ENCODE measurements at regions not wholly inside any gene's neighbourhood (a gene's known extent, or its start where the extent isn't known, plus 50 kb on each side); places are given as distances from the start of the nearest gene placed in this dataset.

- Histone ChIP-seq H3K27me3 (ENCODE audit: control insufficient read depth in 3 of 3, insufficient read depth in 3 of 3, low read depth in 1 of 3, low read length in 3 of 3) (no peaks in the 10 kb centered on the region), H2AK5ac (ENCODE audit: low read depth, low read length) (no peak overlapping the region), H2BK5ac (ENCODE audit: low read length) (no peak overlapping the region), H3K18ac (ENCODE audit: low read length) (no peak overlapping the region), H3K4me2 (ENCODE audit: insufficient read depth, low read length, poor library complexity, severe bottlenecking) (no peak overlapping the region), H2BK120ac (ENCODE audit: low read depth, low read length) (no peak overlapping the region), H3K23ac (ENCODE audit: low read depth, low read length, poor library complexity) (no peak overlapping the region), H3K9ac (ENCODE audit: low read depth, low read length, poor library complexity) (no peak overlapping the region), H4K8ac (ENCODE audit: low read depth, low read length) (no peak overlapping the region), H3K4me1 (ENCODE audit: control insufficient read depth in 2 of 2, insufficient read depth in 1 of 2, low read depth in 1 of 2, low read length in 2 of 2) (no peaks in the 10 kb centered on the region), H3K14ac (ENCODE audit: low read length) (no peak overlapping the region), H2BK12ac (ENCODE audit: low read length) (no peak overlapping the region), H3K79me1 (ENCODE audit: low read depth, low read length) (no peaks in the 10 kb centered on the region), H3K4me3 (ENCODE audit: low read length in 2 of 2) (no peak overlapping the region), H3K36me3 (replicated peaks in 1 of 2; ENCODE audit: control insufficient read depth in 2 of 2, insufficient read depth in 2 of 2, low read length in 2 of 2) (no peaks in the 10 kb centered on the region), H3K27ac (replicated peaks; ENCODE audit: low read length) (no peak overlapping the region), H2AFZ (ENCODE audit: low read length) (no peak overlapping the region), H3K4ac (ENCODE audit: low read length) (no peak overlapping the region), H4K91ac (ENCODE audit: low read depth, low read length, poor library complexity) (no peak overlapping the region), H3K9me3 (replicated peaks in 1 of 2; ENCODE audit: control insufficient read depth in 2 of 2, insufficient read depth in 1 of 2, low read depth in 1 of 2, low read length in 2 of 2) (no peaks in the 10 kb centered on the region), H2BK15ac (ENCODE audit: low read length) (no peak overlapping the region)
- DNase-seq (ENCODE audit: low spot score): no peak
- no CpG with 5 or more reads among the region's 3 CpGs for WGBS, 2 donors (ENCODE audit: extremely low coverage in 2 of 2, insufficient read length in 2 of 2, insufficient replicate concordance in 1 of 2)
These were observed 106.8 kb upstream of the GALNT5 start for GRCh38 chr2:157150747-157151146.

- WGBS, 2 donors (ENCODE audit: extremely low coverage in 2 of 2, insufficient read length in 2 of 2, insufficient replicate concordance in 1 of 2): no CpG with 5 or more reads among the region's 1 CpG
- H4K91ac ChIP-seq (ENCODE audit: low read depth, low read length, poor library complexity): no peak overlapping the region
- H3K9me3 ChIP-seq (replicated peaks in 1 of 2; ENCODE audit: control insufficient read depth in 2 of 2, insufficient read depth in 1 of 2, low read depth in 1 of 2, low read length in 2 of 2): no peaks in the 10 kb centered on the region
These were observed 105.1 kb upstream of the GALNT5 start for GRCh38 chr2:157152362-157152761.

GRCh38 chr2:157155992-157156391 lies 101.5 kb upstream of the GALNT5 start:
- Histone ChIP-seq H3K4ac (ENCODE audit: low read length) (no peak overlapping the region), H3K27me3 (ENCODE audit: control insufficient read depth in 3 of 3, insufficient read depth in 3 of 3, low read depth in 1 of 3, low read length in 3 of 3) (no peaks in the 10 kb centered on the region), H3K79me1 (ENCODE audit: low read depth, low read length) (no peaks in the 10 kb centered on the region), H3K23ac (ENCODE audit: low read depth, low read length, poor library complexity) (no peak overlapping the region), H2BK5ac (ENCODE audit: low read length) (no peak overlapping the region), H2BK15ac (ENCODE audit: low read length) (no peak overlapping the region), H3K4me3 (ENCODE audit: low read length in 2 of 2) (no peak overlapping the region), H2AK5ac (ENCODE audit: low read depth, low read length) (no peak overlapping the region), H4K91ac (ENCODE audit: low read depth, low read length, poor library complexity) (no peak overlapping the region), H4K8ac (ENCODE audit: low read depth, low read length) (no peak overlapping the region), H2AFZ (ENCODE audit: low read length) (no peak overlapping the region), H3K9me3 (replicated peaks in 1 of 2; ENCODE audit: control insufficient read depth in 2 of 2, insufficient read depth in 1 of 2, low read depth in 1 of 2, low read length in 2 of 2) (no peaks in the 10 kb centered on the region), H3K4me1 (ENCODE audit: control insufficient read depth in 2 of 2, insufficient read depth in 1 of 2, low read depth in 1 of 2, low read length in 2 of 2) (peaks cover 0 to 3% of the 10 kb centered on the region in 2 donors), H3K36me3 (replicated peaks in 1 of 2; ENCODE audit: control insufficient read depth in 2 of 2, insufficient read depth in 2 of 2, low read length in 2 of 2) (no peaks in the 10 kb centered on the region), H3K4me2 (ENCODE audit: insufficient read depth, low read length, poor library complexity, severe bottlenecking) (no peak overlapping the region), H3K18ac (ENCODE audit: low read length) (no peak overlapping the region), H3K14ac (ENCODE audit: low read length) (no peak overlapping the region), H3K9ac (ENCODE audit: low read depth, low read length, poor library complexity) (no peak overlapping the region), H2BK12ac (ENCODE audit: low read length) (no peak overlapping the region), H3K27ac (replicated peaks; ENCODE audit: low read length) (no peak overlapping the region), H2BK120ac (ENCODE audit: low read depth, low read length) (no peak overlapping the region)
- DNase-seq (ENCODE audit: low spot score): no peak
- no CpG with 5 or more reads among the region's 1 CpG for WGBS, 2 donors (ENCODE audit: extremely low coverage in 2 of 2, insufficient read length in 2 of 2, insufficient replicate concordance in 1 of 2)

More at GRCh38 chr2:157152362-157152761, 105.1 kb upstream of the GALNT5 start:
- no peak overlapping the region for H2AFZ ChIP-seq (ENCODE audit: low read length)
- H3K79me1 ChIP-seq (ENCODE audit: low read depth, low read length): no peaks in the 10 kb centered on the region
- H2BK12ac ChIP-seq (ENCODE audit: low read length): no peak overlapping the region
- H3K27ac ChIP-seq (replicated peaks; ENCODE audit: low read length): no peak overlapping the region
- no peak overlapping the region for H3K4me2 ChIP-seq (ENCODE audit: insufficient read depth, low read length, poor library complexity, severe bottlenecking)
- H2BK5ac ChIP-seq (ENCODE audit: low read length): no peak overlapping the region
- DNase-seq (ENCODE audit: low spot score): no peak
- no peak overlapping the region for H3K18ac ChIP-seq (ENCODE audit: low read length)
- H4K8ac ChIP-seq (ENCODE audit: low read depth, low read length): no peak overlapping the region
- H2BK15ac ChIP-seq (ENCODE audit: low read length): no peak overlapping the region
- no peaks in the 10 kb centered on the region for H3K36me3 ChIP-seq (replicated peaks in 1 of 2; ENCODE audit: control insufficient read depth in 2 of 2, insufficient read depth in 2 of 2, low read length in 2 of 2)
- no peak overlapping the region for H2BK120ac ChIP-seq (ENCODE audit: low read depth, low read length)
- H2AK5ac ChIP-seq (ENCODE audit: low read depth, low read length): no peak overlapping the region
- no peak overlapping the region for H3K4ac ChIP-seq (ENCODE audit: low read length)
- H3K14ac ChIP-seq (ENCODE audit: low read length): no peak overlapping the region
- no peaks in the 10 kb centered on the region for H3K4me1 ChIP-seq (ENCODE audit: control insufficient read depth in 2 of 2, insufficient read depth in 1 of 2, low read depth in 1 of 2, low read length in 2 of 2)
- H3K23ac ChIP-seq (ENCODE audit: low read depth, low read length, poor library complexity): no peak overlapping the region
- H3K27me3 ChIP-seq (ENCODE audit: control insufficient read depth in 3 of 3, insufficient read depth in 3 of 3, low read depth in 1 of 3, low read length in 3 of 3): no peaks in the 10 kb centered on the region
- no peak overlapping the region for H3K9ac ChIP-seq (ENCODE audit: low read depth, low read length, poor library complexity)
- H3K4me3 ChIP-seq (ENCODE audit: low read length in 2 of 2): no peak overlapping the region

- Histone ChIP-seq H2BK12ac (ENCODE audit: low read length) (no peak overlapping the region), H3K14ac (ENCODE audit: low read length) (no peak overlapping the region), H3K27me3 (ENCODE audit: control insufficient read depth in 3 of 3, insufficient read depth in 3 of 3, low read depth in 1 of 3, low read length in 3 of 3) (no peaks in the 10 kb centered on the region), H4K91ac (ENCODE audit: low read depth, low read length, poor library complexity) (no peak overlapping the region), H3K79me1 (ENCODE audit: low read depth, low read length) (no peaks in the 10 kb centered on the region), H3K4me3 (ENCODE audit: low read length in 2 of 2) (no peak overlapping the region), H3K18ac (ENCODE audit: low read length) (no peak overlapping the region), H2AK5ac (ENCODE audit: low read depth, low read length) (no peak overlapping the region), H3K4me2 (ENCODE audit: insufficient read depth, low read length, poor library complexity, severe bottlenecking) (no peak overlapping the region), H4K8ac (ENCODE audit: low read depth, low read length) (no peak overlapping the region), H2BK15ac (ENCODE audit: low read length) (no peak overlapping the region), H3K27ac (replicated peaks; ENCODE audit: low read length) (no peak overlapping the region), H3K9ac (ENCODE audit: low read depth, low read length, poor library complexity) (no peak overlapping the region), H2BK120ac (ENCODE audit: low read depth, low read length) (no peak overlapping the region), H3K4ac (ENCODE audit: low read length) (no peak overlapping the region), H3K36me3 (replicated peaks in 1 of 2; ENCODE audit: control insufficient read depth in 2 of 2, insufficient read depth in 2 of 2, low read length in 2 of 2) (no peaks in the 10 kb centered on the region), H2BK5ac (ENCODE audit: low read length) (no peak overlapping the region), H2AFZ (ENCODE audit: low read length) (no peak overlapping the region), H3K4me1 (ENCODE audit: control insufficient read depth in 2 of 2, insufficient read depth in 1 of 2, low read depth in 1 of 2, low read length in 2 of 2) (peaks cover 0 to 3% of the 10 kb centered on the region in 2 donors), H3K9me3 (replicated peaks in 1 of 2; ENCODE audit: control insufficient read depth in 2 of 2, insufficient read depth in 1 of 2, low read depth in 1 of 2, low read length in 2 of 2) (no peaks in the 10 kb centered on the region), H3K23ac (ENCODE audit: low read depth, low read length, poor library complexity) (no peak overlapping the region)
- DNase-seq (ENCODE audit: low spot score): no peak
- no CpG with 5 or more reads among the region's 1 CpG for WGBS, 2 donors (ENCODE audit: extremely low coverage in 2 of 2, insufficient read length in 2 of 2, insufficient replicate concordance in 1 of 2)
These were observed 99.4 kb upstream of the GALNT5 start for GRCh38 chr2:157158111-157158510.
